Right hindlimb (tissue), 1 donor: ENCODE measurements at regions not wholly inside any gene's neighbourhood (a gene's known extent, or its start where the extent isn't known, plus 50 kb on each side); places are given as distances from the start of the nearest gene placed in this dataset.
A peak's percentile ranks its signal among the peaks of the same experiment; 100 is the strongest.

ENCODE experiments used
- DNase-seq: peaks from one replicate; pipeline ENCODE4 v3.0.0-alpha.2; 2018

GRCh38 chr1:91575909-91576519 lies 75.4 kb downstream of the CDC7 start:
- no peak for DNase-seq

DNA sequence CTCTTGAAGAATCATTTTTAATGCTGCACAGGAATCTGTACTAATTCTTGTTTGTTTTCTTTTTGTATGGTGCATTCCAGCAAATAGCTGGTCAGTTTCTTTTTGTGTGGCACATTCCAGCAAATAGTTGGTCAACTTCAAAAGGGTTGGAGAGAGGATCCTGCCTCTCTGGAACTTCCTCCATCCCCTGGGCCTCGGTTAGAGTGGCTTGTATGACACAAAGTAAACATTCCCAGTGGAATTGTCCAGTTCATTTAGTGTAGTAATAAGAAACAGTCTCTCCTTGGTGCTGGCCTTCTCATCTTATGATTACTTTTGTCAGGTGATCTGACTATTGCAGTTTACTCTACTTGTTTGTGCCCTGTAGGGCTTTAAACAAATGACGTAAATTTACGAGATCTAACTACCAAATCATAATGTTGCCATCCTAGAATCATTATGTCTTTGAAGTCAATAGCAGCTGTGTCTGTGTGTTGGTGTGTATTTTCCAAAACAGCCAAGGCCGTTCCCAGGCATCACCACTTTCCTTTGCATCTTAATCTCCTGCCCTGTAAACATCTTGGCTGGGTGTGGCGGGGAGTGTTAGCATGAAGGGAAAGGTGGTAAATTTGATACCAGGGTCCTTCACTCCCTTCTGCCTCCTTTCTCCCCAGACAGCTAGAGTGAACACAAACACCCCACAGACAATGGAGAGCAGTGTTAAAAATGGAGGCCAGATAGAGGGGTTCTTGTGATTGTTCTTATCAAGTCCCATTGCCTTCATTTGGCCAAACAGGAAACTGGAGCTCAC lies 77.9 kb downstream of the CDC7 start:
- DNase-seq: no peak

- no peak for DNase-seq
Measured at GRCh38 chr1:91579658-91580228, 79.1 kb downstream of the CDC7 start.

- no peak for DNase-seq
Measured at GRCh38 chr1:91582431-91582921, 81.8 kb downstream of the CDC7 start.

DNA sequence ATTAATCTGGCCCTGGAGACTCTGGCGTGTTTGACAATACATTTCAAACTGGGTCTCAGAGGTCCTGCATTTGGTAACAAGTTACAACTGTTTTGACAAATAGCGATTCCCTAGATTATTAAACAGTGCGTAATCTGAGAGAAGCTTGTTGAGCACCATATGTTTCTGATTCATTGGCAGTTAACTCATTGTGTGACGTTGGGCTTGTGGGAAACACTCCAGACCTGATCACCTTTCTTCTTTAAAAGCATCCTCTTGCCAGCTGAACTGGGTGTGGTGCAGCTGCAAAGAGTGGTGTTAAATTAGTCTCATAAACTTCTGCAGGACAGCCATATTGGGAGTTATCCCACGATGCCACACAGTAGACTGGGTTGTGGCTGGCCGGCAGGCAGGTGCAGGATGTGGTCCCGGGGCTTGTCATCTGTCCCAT lies 82.7 kb downstream of the CDC7 start:
- DNase-seq: no peak

DNA sequence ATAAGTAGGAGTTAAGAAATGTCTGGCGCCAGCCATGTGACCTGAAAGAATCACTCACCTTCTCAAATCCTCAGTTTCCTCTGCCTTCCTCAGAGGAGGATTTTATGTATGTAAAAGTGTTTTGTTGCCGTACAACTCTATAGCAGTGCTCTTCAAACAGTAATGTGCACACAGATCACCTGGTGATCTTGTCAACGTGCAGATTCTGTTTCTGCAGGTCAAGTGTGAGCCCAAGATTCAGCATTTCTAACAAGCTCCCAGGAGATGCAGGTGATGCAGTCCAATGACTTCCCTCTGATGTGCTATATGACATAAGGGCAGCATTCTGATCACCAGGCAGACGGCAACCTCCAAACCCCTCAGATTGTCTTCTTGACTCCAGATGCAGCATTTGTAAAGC lies 83.7 kb downstream of the CDC7 start:
- DNase-seq: no peak

DNA sequence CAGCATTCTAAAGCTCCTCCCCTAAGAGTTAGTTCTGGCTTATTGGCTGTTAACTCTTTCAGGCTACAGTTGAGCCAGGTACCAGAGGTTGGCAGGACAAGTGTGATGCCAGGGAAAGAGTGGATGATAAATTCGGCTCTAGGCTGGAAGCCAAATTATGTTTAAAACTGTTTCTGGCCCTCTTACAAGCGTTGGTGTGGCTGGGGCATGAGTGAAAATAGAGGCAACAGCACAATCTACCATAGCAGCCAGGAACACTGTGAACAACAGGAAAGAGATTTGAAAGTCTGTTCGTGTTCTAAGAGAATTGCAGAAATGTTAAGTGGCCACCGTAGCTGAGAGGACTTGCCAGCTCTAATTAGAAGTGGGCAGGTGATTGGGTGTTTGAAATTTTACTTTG lies 84.2 kb downstream of the CDC7 start:
- no peak for DNase-seq

- no peak for DNase-seq
Measured at GRCh38 chr1:91585502-91585901, 84.9 kb downstream of the CDC7 start.

- no peak for DNase-seq
Measured at GRCh38 chr1:91585982-91586381, 85.3 kb downstream of the CDC7 start.

- DNase-seq: no peak
Measured at GRCh38 chr1:91589437-91589836, 88.8 kb downstream of the CDC7 start.

DNA sequence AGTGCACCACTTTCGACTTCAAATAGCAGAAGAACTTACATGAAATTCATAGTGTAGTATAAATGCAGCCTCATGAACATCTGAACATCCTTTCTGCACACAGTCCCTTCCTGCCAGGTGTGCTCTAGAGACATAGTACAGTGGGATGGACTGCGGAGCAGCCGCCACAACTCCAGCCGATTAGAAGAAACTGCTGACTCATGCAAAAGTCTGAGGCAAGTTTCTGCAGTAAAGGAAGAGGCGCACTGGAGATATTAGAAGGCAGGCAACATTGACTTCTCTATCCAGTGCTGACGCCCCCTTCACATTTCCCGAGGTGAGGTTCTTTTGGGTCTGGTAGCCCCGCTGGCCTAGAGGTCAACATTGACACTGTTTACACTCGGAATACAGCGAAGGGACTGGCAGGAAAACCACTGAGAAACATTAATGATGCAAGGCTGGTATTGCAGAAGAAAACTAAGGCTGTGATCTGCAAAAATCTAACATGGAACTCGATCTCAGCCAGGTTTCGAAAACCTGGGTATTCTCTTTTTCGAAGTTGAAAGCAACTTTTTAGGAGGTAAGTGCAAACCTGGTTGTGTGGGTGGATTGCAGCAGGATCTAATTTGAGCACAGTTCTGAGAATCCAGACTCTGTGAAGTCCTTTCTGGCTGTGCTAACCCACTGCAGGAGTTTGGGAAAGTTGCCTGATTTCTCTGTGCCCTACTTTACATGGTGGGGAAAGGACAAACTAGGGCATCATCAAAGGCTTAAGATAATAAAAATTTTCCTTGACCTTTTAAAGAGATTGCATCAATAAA lies 90.7 kb downstream of the CDC7 start:
- DNase-seq: no peak

DNA sequence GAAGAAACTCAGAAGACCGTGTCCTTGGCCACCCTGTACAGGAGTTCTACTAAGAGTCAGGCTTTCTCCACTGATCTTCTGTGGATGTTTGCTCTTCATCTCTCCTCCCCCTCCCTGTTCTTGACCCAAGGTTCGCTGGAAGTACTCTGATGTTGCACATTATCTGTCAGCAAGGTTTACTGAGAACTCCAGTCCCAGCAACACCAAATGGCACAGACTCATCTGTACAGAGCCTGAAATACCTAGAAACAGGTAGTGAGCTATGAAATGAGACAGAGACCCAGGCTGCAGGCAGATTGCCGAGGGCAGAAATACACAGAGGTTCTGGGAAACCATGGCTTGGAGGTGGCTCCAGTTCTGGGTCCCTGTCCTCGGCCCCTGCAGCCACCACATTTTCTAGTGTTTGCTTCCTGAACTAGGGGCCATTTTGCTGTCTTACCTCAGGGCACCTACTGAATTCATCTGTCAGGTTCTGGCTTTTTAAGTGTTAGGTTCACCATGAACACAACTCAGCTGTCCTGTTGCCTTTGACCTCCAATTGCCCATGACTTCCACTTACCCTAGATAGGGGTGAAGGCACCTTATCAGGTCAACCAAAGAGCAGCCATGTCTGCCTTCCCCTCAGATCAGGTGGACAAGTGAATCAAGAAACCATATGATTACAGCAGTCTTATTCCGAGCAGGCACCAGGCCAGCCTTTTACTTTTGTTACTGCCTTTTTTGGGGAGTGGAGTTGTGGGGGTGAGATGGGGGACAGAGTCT lies 92.2 kb downstream of the CDC7 start:
- DNase-seq: no peak

GRCh38 chr1:91594383-91595055 lies 93.9 kb downstream of the CDC7 start:
- DNase-seq: no peak

DNA sequence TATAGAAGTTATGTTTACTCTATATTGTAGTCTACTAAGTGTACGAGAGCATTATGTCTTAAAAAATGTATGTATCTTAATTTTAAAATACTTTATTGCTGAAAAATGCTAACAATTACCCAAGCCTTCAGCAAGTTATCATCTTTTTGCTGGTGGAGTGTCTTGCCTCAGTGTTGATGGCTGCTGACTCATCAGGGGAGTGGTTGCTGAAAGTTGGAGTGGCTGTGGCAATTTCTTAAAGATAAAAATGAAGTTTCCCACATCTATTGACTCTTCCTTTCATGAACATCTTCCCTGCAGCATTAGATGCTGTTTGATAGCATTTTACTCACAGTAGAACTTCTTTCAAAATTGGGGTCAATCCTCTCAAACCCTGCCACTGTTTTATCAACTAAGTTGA lies 95.8 kb downstream of the CDC7 start:
- no peak for DNase-seq

- no peak for DNase-seq
Measured at GRCh38 chr1:91597215-91597614, 96.6 kb downstream of the CDC7 start.

- DNase-seq: no peak
Measured at GRCh38 chr1:91600431-91601337, 100.0 kb downstream of the CDC7 start.

GRCh38 chr1:91601554-91602376 lies 101.1 kb downstream of the CDC7 start:
- peak; percentile 29 for DNase-seq

DNA sequence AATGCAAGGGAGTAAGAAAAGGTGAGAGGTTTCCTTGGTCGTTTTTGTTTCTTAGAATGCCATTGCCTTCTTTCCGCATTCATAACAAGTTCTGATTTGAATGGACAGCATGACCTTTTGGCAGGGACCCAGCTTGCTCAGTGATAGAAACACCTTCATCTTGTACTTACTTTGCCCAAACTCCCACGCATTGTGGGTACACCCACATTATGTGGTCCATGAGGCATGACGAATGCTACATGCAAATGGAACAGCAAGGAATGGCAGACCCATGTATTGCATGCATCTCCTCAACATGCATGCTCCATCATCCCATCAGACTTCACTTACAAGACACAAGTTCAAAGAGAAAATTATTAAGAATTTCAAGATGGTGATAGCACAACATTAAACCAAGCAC lies 102.8 kb downstream of the CDC7 start:
- DNase-seq: no peak

DNA sequence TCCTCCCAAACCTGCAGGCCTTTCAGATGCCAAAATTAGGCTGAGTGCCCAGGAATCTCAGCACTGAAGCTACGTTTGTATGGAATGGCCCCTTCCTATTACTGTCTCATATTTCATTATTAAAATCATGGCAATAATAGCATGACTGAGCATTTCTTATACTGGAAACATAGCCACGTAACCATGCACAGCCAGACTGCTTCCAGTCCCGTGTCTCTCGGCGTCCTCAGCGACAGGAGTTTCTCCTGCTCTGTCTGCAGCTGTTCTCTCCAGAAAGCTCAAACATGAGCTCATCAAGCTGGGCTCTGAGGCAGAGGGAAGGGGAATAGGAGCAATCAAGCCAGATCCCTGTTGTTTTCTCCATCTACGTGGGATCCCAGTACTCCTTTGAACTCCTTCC lies 104.0 kb downstream of the CDC7 start:
- DNase-seq: peak; percentile 79

DNA sequence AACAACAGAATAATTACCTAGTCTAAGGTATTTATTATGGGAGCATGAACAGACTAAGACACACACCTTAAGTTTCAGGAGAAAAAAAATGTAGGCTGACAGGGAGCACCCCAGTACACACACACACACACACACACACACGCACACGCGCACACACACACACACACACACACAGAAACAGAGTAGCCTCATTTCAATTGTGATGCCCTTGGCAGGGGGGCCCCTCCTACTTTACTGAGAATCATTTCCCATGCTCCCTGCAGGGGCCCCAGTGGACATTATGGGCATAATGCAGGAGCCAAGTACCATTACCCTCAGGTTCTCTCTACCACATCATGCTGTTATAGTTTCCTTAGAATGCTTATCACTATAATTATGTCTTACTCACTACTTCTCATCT lies 104.9 kb downstream of the CDC7 start:
- no peak for DNase-seq
